H1 (cell line): ENCODE measurements at regions not wholly inside any gene's neighbourhood (a gene's known extent, or its start where the extent isn't known, plus 50 kb on each side); places are given as distances from the start of the nearest gene placed in this dataset.

Experiments used
- POLR2A ChIP-seq, 2 experiments: IDR thresholded peaks; 1 replicate in 1 of 2; 2 replicates in 1 of 2; pipeline ENCODE4 v1.6.1; 2011; ENCODE audit warnings: low read depth in 2 of 2, low read length in 2 of 2, mild to moderate bottlenecking in 2 of 2; ENCODE audit errors: control extremely low read depth in 1 of 2
- SUZ12 ChIP-seq: fragments of 200-600 bp; sonication (generic); IDR thresholded peaks from 2 replicates; pipeline ENCODE4 v1.6.1; 2012; ENCODE audit warnings: mild to moderate bottlenecking, inconsistent platforms, low read length, moderate library complexity, mixed read lengths

DNA sequence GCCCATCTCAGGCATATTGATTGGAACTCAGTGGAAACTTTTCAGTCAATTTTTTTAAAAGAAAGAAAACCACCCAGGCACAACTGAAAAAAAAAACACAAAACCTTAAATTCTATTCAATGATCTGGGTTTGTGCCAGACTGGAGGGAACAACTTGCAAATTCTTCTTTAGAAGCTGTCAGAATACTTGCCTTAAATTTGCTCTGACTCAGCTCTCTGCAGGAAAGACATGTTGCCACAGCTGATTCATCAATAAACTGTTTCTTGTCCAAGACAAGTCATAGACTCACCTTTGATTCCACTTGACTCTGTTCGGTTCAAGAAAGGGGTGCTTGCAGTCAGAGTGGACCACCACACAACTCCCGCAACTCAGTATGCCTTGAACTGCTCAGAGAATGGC is 117.8 kb upstream of the F13A1 start (continued):
- TF ChIP-seq SUZ12 (no peak), POLR2A (IDR thresholded peaks at IDR 0.05; ENCODE audit: control extremely low read depth in 1 of 2, low read depth in 2 of 2, low read length in 2 of 2) (no peak)
